ENCODE measurements at regions not wholly inside any gene's neighbourhood (a gene's known extent, or its start where the extent isn't known, plus 50 kb on each side); places are given as distances from the start of the nearest gene placed in this dataset.

DNA sequence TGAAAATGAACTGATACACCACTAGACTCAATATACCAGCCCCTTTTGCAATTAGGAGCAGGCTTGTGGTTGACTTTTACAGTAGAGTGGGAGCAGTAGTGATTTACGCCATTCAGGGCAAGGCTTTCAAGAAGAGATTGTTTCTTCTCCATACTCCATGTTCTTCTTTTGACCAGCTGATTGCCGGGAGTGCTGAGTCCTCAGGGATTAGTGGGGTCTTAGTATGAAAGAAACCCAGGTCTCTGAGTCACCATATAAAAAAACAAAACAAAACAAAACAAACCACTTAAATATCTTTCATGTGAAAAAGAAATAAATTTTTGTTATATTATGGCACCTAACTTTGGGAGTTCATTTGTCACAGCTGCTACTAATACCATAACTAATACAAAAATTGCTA, 465.6 kb upstream of the TRIB2 start:
- Histone ChIP-seq H3K4me3 (no peak overlapping the region), H3K36me3 (ENCODE audit: low read depth) (no peaks in the 10 kb centered on the region), H3K9me3 (no peaks in the 10 kb centered on the region), H3K4me1 (ENCODE audit: low read depth) (no peaks in the 10 kb centered on the region)
- intact Hi-C loops (cut with DNase I, micrococcal nuclease), result no loop called here
- no peak for ATAC-seq
- TF ChIP-seq, protein P1, sequence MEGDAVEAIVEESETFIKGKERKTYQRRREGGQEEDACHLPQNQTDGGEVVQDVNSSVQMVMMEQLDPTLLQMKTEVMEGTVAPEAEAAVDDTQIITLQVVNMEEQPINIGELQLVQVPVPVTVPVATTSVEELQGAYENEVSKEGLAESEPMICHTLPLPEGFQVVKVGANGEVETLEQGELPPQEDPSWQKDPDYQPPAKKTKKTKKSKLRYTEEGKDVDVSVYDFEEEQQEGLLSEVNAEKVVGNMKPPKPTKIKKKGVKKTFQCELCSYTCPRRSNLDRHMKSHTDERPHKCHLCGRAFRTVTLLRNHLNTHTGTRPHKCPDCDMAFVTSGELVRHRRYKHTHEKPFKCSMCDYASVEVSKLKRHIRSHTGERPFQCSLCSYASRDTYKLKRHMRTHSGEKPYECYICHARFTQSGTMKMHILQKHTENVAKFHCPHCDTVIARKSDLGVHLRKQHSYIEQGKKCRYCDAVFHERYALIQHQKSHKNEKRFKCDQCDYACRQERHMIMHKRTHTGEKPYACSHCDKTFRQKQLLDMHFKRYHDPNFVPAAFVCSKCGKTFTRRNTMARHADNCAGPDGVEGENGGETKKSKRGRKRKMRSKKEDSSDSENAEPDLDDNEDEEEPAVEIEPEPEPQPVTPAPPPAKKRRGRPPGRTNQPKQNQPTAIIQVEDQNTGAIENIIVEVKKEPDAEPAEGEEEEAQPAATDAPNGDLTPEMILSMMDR (IDR thresholded peaks at IDR 0.05), result no peak
- no peak for DNase-seq

DNA sequence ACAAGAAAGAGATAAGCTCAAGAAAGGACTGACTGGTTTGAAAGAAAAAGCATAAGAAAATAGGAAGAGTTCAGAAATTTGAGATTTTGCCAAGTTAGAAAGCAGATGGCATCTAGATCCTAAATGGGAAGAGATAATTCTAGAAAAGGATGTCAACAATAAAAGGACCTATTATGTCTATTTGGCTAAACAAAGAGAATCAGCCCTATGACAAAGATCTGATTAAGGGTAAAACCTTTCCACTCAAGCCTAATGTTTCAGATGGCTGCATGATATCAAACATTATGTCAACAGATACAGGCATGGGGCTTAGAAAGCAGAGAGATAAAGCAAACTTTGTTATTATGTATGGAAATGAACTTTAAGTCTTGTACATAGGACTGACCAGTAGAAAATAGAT, 465.0 kb upstream of the TRIB2 start:
- TF ChIP-seq, protein P1 (IDR thresholded peaks at IDR 0.05), result no peak
- DNase-seq (no peak), ATAC-seq (no peak)
- Histone ChIP-seq H3K4me3 (no peak overlapping the region), H3K9me3 (no peaks in the 10 kb centered on the region), H3K36me3 (ENCODE audit: low read depth) (no peaks in the 10 kb centered on the region), H3K4me1 (ENCODE audit: low read depth) (no peaks in the 10 kb centered on the region)
- intact Hi-C loops (cut with DNase I, micrococcal nuclease), result no loop called here

DNA sequence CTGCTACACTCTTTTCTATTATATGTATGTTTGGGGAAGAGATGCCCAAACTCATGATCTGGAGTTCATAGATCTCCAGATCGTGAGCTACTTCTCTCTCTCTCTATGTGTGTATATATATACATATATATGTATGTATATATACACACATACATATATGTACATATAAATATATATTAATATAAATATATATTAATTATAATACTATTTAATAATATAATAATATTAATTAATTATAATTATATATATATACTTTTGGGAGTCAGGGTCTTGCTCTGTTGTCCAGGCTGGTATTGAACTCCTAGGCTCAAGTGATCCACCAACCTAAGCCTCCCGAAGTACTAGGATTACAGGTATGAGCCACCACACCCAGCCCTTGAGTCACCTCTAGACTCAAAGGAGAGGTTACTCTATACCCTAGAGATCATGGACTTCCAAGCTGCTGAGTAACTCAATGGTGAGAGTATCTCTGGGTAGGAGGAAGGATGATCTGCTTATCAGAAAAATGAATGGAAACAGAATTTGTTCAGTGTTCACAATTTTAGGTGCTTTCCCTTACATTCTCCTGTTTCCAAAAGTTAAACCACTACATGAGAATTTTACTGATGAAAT, 463.5 kb upstream of the TRIB2 start:
- Histone ChIP-seq H3K9me3 (no peaks in the 10 kb centered on the region), H3K4me3 (no peak overlapping the region), H3K4me1 (ENCODE audit: low read depth) (no peaks in the 10 kb centered on the region), H3K36me3 (ENCODE audit: low read depth) (no peaks in the 10 kb centered on the region)
- no peak for ATAC-seq
- TF ChIP-seq, protein P1 (IDR thresholded peaks at IDR 0.05), result no peak
- intact Hi-C loops (cut with DNase I, micrococcal nuclease), result no loop called here
- DNase-seq, result no peak

DNA sequence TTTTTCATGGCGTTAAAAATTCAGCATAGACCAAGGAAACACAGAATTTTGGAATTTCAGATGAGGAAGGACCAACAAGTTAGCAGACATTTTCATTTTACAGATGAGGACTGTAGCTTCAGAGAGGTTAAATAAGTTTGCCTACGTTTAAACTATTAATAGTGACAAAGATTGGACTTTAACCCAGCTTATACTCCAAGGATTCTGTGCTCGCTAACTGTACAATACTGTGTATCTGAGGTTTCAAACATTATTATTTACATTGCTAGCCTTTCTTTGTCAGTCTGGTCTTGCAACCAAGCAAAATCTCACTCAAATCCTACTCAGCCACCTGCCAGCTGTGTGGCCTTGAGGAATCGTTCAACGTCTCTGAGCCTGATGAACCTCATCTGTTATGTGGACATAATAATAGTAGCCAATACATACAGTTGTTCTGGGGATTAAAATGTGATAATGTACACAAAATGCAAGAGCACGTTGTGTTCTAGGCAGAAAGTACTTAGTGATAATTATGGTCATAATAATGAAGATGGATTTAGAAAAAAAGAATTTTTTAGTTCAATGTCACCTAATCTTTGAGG, 462.4 kb upstream of the TRIB2 start:
- H3K9me3 ChIP-seq, result no peaks in the 10 kb centered on the region
- no peaks in the 10 kb centered on the region for H3K36me3 ChIP-seq (ENCODE audit: low read depth)
- H3K4me1 ChIP-seq (ENCODE audit: low read depth), result no peaks in the 10 kb centered on the region
- intact Hi-C loops (cut with DNase I, micrococcal nuclease), result no loop called here
- no peak for ATAC-seq
- TF ChIP-seq, protein P1 (IDR thresholded peaks at IDR 0.05), result no peak
- H3K4me3 ChIP-seq, result no peak overlapping the region
- no peak for DNase-seq

DNA sequence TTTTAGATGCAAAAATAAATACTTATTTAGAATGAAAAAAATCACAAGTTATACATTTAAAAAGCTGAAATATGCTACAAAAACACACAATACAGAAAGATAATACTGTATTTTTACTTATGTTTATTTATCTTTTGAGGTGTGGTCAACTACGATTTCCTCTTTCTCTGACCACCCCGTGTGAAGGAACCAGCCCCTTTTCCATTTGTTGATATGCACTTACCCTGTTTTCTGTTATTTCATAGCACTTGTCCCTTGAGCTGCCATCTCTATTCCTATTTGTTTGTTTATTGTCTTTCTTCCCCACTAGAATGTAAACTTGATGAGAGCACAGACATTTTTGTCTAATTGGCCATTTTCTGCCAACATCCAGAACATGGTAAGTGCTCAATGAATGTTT, 460.5 kb upstream of the TRIB2 start:
- Histone ChIP-seq H3K36me3 (ENCODE audit: low read depth) (no peaks in the 10 kb centered on the region), H3K4me1 (ENCODE audit: low read depth) (no peaks in the 10 kb centered on the region), H3K4me3 (no peak overlapping the region), H3K9me3 (no peaks in the 10 kb centered on the region)
- ATAC-seq (no peak), DNase-seq (no peak)
- intact Hi-C loops (cut with DNase I, micrococcal nuclease), result no loop called here
- TF ChIP-seq, protein P1 (IDR thresholded peaks at IDR 0.05), result no peak

All from mucosa of descending colon (tissue), 3 donors.